CD4-positive, alpha-beta T cell treated with Interferon alpha-2 for 1 hour (primary cell): ENCODE measurements at regions not wholly inside any gene's neighbourhood (a gene's known extent, or its start where the extent isn't known, plus 50 kb on each side); places are given as distances from the start of the nearest gene placed in this dataset.
"Not testable (repeated sequence)": the region's sequence is repeated elsewhere in the genome, so short reads cannot be mapped to it uniquely, and the experiment has no call there.

ENCODE experiments used
- DNase-seq, 2 donors: peaks; one replicate each; pipeline ENCODE4 v3.0.0-alpha.2; 2020 to 2022

DNA sequence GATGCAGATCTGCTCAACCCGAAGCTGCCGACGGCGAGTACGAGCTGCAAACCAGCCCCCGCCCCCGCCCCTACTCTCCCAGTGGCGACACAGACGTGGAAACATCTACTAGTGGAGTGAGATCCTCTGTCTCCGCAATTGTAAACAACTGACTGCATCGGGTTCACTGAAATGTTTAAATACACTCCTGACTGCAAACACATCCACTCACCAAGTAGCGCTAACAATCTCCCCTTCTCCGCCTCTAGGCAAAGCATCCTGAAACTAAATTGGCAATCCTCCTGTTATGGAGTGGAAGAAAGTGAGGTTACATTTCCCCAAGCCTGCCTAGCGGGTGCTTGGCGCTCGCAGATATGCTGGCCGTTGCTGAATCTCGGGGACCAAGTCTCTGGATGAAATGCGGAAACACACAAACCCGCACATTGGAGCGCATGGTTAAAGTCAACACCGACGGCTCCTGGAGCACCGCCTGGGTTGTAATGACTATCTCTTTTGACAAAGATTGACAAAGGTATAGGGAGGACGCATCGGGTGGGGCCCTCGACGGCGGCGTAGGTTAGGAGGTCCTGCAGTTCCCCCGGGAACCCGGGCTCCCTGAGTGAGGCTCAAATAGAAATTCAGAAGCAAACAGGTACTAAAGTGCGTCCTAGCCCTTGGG, 117.0 kb upstream of the TEX13C start:
- no peak for DNase-seq

DNA sequence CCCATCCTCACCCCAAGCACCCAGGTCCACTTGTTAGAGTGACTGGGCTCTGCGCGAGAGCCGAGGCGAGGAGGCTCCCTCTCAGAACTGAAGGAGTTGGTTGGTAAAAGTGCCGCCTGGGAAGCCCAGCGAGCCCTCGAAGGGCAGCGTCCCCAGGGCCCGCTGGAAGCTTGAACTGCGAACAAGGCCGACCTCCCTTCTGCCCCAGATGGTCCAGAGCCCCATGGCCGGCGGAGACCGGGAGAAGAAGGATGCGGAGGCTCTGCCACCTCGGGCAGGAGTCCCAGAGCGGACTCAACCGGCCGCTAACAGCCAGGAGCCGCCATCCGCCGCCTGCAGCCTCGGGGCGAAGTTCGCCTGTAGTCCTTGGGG, 116.3 kb upstream of the TEX13C start:
- no peak for DNase-seq

DNA sequence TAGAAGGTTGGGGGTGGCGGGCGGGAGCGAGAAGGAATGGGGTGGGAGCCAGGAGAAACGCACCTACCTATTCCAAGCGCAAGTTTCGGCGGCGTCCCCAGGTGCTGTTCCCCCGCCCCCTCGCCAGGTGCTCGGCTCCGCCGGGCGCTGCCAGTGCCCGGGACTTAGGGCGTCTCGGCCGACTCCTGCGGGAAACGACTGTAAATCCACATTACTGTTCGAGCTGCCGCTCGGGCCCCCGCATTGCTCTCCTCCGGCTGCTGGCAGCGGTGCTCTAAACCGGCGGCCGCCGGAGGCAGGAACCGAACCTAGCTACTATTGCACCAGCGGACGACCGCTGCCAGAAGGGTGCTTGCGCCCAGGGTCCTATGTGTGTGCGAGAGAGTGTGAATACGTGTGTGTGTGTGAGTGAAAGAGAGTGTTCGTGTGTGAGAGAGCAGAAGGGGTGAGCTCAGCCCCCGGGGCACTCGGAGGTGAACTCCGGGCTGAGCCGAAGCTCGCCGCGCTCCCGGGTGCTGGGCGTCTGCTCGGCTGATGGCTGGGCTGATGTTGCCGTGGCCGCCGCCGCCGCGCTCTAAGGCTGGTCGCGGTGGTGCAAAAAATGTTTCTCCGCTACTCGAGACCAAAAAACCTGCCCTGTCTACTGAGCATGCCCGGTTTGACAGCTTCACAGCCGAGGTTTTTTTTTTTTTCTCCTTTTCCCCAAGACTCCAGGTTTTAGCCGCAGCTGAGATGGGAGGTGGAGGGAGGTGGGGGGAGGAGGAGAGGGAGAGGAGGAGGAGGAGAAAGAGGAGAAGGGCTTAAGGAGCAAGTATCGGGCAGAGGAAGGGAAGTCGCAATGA, 115.7 kb upstream of the TEX13C start:
- no peak for DNase-seq

- DNase-seq: peak in 1 of 2 donors; percentile 4
Observed at GRCh38 chrX:125204681-125205132, 115.0 kb upstream of the TEX13C start.

- DNase-seq: peak in 1 of 2 donors; percentile 1
Observed at GRCh38 chrX:125205133-125205917, 114.3 kb upstream of the TEX13C start.

DNA sequence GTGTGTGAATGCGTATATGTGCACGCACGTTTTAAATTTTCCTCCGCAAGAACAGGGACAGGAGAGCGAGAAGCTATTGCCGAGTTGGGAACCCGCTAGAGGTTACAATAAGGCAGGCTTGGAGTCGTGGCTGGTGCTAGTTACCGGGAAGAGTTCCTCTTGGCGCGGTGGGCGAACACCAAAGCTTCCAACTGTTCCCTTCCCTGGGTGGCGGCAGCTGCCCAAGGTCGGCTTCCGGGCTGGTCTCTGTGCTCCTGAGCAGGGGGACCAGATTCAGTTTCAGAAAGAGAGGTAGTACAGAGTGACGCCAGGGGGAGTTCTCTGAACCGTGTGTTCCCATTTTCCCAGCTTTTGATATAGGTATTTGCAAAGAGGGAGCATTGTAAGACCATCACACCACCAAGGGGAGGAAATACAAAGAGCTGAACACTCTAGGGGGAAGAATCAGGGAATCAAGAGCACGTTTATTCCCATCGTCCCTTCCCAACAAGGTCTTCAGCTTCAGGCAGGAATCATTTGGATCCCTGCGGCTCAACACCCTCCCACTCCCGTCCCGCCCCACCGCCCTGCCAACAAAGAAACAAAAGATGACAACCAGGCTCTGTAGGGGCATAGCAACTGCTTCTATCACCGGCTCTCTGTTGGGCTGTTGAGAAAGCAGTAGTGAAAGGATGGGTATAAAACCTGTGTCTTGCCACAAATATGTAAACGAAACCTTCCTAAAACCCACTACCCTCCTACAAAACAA, 113.6 kb upstream of the TEX13C start:
- DNase-seq: no peak

- no peak for DNase-seq
Observed at GRCh38 chrX:125210146-125210545, 109.5 kb upstream of the TEX13C start.

DNA sequence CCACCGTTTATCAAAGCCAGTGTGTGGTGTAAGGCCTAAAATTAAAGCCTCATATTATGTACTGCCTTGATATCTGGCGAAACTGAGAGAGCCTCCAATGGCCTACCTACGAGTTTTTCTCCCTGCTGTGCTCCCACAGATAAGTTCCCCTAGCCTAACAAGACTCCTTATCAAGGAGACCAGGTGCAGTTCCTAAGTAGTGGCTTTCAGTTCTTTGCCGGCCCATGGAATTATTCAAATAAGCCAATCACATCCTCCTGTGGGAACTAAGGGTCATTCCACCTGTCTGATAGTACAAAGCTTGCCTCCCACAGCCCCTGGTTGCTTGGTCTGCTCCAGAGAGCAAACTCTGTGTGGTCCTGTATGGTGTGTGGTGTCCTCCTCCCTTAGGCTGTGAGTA, 99.8 kb upstream of the TEX13C start:
- DNase-seq: no peak

- DNase-seq: no peak
Observed at GRCh38 chrX:125236955-125237354, 82.7 kb upstream of the TEX13C start.

DNA sequence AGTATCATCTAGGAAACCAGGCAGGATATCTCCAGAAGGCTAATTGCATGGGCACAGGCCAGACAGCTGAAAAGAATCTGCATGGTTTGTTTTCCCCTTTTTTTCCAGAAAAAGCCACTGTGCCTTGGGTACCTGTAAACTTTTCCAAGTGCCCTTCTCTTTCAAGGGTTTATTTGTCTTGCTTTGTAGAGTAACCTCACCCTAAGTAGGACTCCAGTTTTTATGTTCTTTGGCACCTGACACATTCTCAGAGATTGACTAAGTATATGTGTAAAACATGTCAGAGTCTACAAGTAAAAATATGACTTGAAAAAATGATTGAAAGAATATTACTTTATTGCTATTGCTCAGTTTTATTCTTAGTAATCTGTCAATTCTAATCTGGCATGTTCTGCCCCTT, 70.7 kb upstream of the TEX13C start:
- DNase-seq: no peak

GRCh38 chrX:125255759-125256158, 63.9 kb upstream of the TEX13C start:
- not testable (repeated sequence) for DNase-seq

- no peak for DNase-seq
Observed at GRCh38 chrX:125262836-125263235, 56.8 kb upstream of the TEX13C start.

DNA sequence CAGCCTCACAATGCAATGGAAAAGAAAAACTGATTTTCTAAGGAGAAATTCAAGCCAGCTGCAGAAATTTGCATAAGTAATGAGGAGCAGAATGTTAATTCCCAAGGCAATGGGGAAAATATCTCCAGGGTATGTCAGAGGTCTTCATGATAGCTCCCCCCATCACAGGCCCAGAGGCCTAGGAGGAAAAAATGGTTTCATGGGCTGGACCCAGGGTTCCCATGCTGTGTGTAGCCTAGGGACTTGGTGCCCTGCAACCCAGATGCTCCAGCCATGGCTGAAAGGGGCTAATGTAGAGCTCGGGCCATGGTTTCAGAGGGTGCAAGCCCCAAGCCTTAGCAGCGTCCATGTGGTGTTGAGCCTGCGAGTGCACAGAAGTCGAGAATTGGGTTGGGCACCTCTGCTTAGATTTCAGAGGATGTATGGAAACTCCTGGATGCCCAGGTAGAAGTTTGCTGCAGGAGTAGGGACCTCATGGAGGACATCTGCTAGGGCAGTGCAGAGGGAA, 53.5 kb upstream of the TEX13C start:
- no peak for DNase-seq
